Astrocyte (in vitro differentiated cells and primary cell): ENCODE measurements at regions not wholly inside any gene's neighbourhood (a gene's known extent, or its start where the extent isn't known, plus 50 kb on each side); places are given as distances from the start of the nearest gene placed in this dataset.

ENCODE experiments used
- CTCF ChIP-seq: IDR thresholded peaks from 2 replicates; pipeline ENCODE4 v1.5.1; 2011; ENCODE audit warnings: low read depth, mild to moderate bottlenecking, inconsistent platforms, low read length, moderate library complexity; ENCODE audit not compliant: insufficient read depth
- EZH2 ChIP-seq: IDR thresholded peaks from 2 replicates; pipeline ENCODE4 v1.6.1; 2012; ENCODE audit warnings: mild to moderate bottlenecking, low read length, inconsistent platforms; ENCODE audit not compliant: insufficient read depth

GRCh38 chr19:29018542-29018941, 194.4 kb downstream of the UQCRFS1 start:
- no peak for TF ChIP-seq CTCF
- TF ChIP-seq EZH2: no peak
